SH-SY5Y (cell line): ENCODE measurements at regions not wholly inside any gene's neighbourhood (a gene's known extent, or its start where the extent isn't known, plus 50 kb on each side); places are given as distances from the start of the nearest gene placed in this dataset.

Source experiments
- GATA2 ChIP-seq: IDR thresholded peaks from 2 replicates; pipeline ENCODE4 v1.6.1; 2011; ENCODE audit warnings: mild to moderate bottlenecking, low read depth, low read length
- GATA3 ChIP-seq: IDR thresholded peaks from 2 replicates; pipeline ENCODE4 v1.6.1; 2011; ENCODE audit warnings: low read depth, mild to moderate bottlenecking, low read length, moderate library complexity

- TF ChIP-seq GATA2, result no peak
- TF ChIP-seq GATA3, result no peak
Observed at GRCh38 chr2:204258890-204259289, 286.4 kb upstream of the PARD3B start.

- TF ChIP-seq GATA2 (no peak), GATA3 (no peak)
Observed at GRCh38 chr2:204260162-204260877, 285.0 kb upstream of the PARD3B start.

- TF ChIP-seq GATA2, result no peak
- TF ChIP-seq GATA3, result no peak
Observed at GRCh38 chr2:204260901-204261300, 284.4 kb upstream of the PARD3B start.

GRCh38 chr2:204261846-204262245 lies 283.4 kb upstream of the PARD3B start:
- TF ChIP-seq GATA3 (no peak), GATA2 (no peak)

GRCh38 chr2:204264085-204264553 lies 281.2 kb upstream of the PARD3B start:
- TF ChIP-seq GATA3 (no peak), GATA2 (no peak)

- TF ChIP-seq GATA3, result no peak
- TF ChIP-seq GATA2, result no peak
Observed at GRCh38 chr2:204264621-204265140, 280.6 kb upstream of the PARD3B start.

- TF ChIP-seq GATA2 (no peak), GATA3 (no peak)
Observed at GRCh38 chr2:204265681-204266181, 279.5 kb upstream of the PARD3B start.

GRCh38 chr2:204268458-204268857 lies 276.8 kb upstream of the PARD3B start:
- TF ChIP-seq GATA3 (no peak), GATA2 (no peak)

GRCh38 chr2:204268971-204269370 lies 276.3 kb upstream of the PARD3B start:
- TF ChIP-seq GATA2 (no peak), GATA3 (no peak)

GRCh38 chr2:204272089-204272488 lies 273.2 kb upstream of the PARD3B start:
- TF ChIP-seq GATA2 (no peak), GATA3 (no peak)

GRCh38 chr2:204272610-204273287 lies 272.5 kb upstream of the PARD3B start:
- TF ChIP-seq GATA3, result no peak
- TF ChIP-seq GATA2, result no peak

- no peak for TF ChIP-seq GATA3
- TF ChIP-seq GATA2, result no peak
Observed at GRCh38 chr2:204274429-204274828, 270.8 kb upstream of the PARD3B start.

GRCh38 chr2:204274991-204275390 lies 270.3 kb upstream of the PARD3B start:
- TF ChIP-seq GATA2 (no peak), GATA3 (no peak)

GRCh38 chr2:204277226-204277625 lies 268.0 kb upstream of the PARD3B start:
- TF ChIP-seq GATA3, result no peak
- no peak for TF ChIP-seq GATA2

GRCh38 chr2:204278454-204278853 lies 266.8 kb upstream of the PARD3B start:
- TF ChIP-seq GATA2, result no peak
- no peak for TF ChIP-seq GATA3

GRCh38 chr2:204279819-204280218 lies 265.5 kb upstream of the PARD3B start:
- TF ChIP-seq GATA2, result no peak
- no peak for TF ChIP-seq GATA3
